Endothelial cell (in vitro differentiated cells): ENCODE measurements at regions not wholly inside any gene's neighbourhood (a gene's known extent, or its start where the extent isn't known, plus 50 kb on each side); places are given as distances from the start of the nearest gene placed in this dataset.

Source experiments
- DNase-seq: peaks from one replicate; pipeline ENCODE4 v3.0.0; 2021; ENCODE audit warnings: low spot score
- H3K27ac Mint-ChIP-seq: one replicate; pipeline ENCODE4 v1.8.0; 2021; ENCODE audit warnings: mixed read lengths, inconsistent platforms; ENCODE audit not compliant: unreplicated experiment
- H3K27me3 Mint-ChIP-seq: one replicate; pipeline ENCODE4 v1.8.0; 2021; ENCODE audit warnings: mild to moderate bottlenecking, moderate library complexity, mixed read lengths, inconsistent platforms; ENCODE audit not compliant: unreplicated experiment
- H3K36me3 Mint-ChIP-seq: one replicate; pipeline ENCODE4 v1.8.0; 2021; ENCODE audit warnings: mild to moderate bottlenecking, low read depth, mixed read lengths, inconsistent platforms; ENCODE audit not compliant: unreplicated experiment
- H3K4me1 Mint-ChIP-seq: one replicate; pipeline ENCODE4 v1.8.0; 2021; ENCODE audit warnings: mild to moderate bottlenecking, mixed read lengths, inconsistent platforms; ENCODE audit not compliant: unreplicated experiment
- H3K4me3 Mint-ChIP-seq: one replicate; pipeline ENCODE4 v1.8.0; 2021; ENCODE audit warnings: mild to moderate bottlenecking, mixed read lengths, inconsistent platforms; ENCODE audit not compliant: unreplicated experiment
- H3K9me3 Mint-ChIP-seq: one replicate; pipeline ENCODE4 v1.8.0; 2021; ENCODE audit warnings: mixed read lengths, inconsistent platforms; ENCODE audit not compliant: unreplicated experiment
- CTCF ChIP-seq: fragments of 200-600 bp; sonication (generic); IDR thresholded peaks from one replicate; pipeline ENCODE4 v1.5.0; 2021; ENCODE audit warnings: antibody characterized with exemption; ENCODE audit not compliant: unreplicated experiment

GRCh38 chr5:20286512-20286911 is 298.5 kb upstream of the CDH18 start:
- no peak for TF ChIP-seq CTCF
- Mint-ChIP-seq H3K4me3 (no peak overlapping the region), H3K27ac (no peak overlapping the region), H3K9me3 (no peaks in the 10 kb centered on the region), H3K4me1 (no peaks in the 10 kb centered on the region), H3K27me3 (no peaks in the 10 kb centered on the region), H3K36me3 (no peaks in the 10 kb centered on the region)
- DNase-seq, result no peak

GRCh38 chr5:20276959-20277263 is 288.9 kb upstream of the CDH18 start:
- Mint-ChIP-seq H3K4me1 (peaks cover 9% of the 10 kb centered on the region), H3K4me3 (no peak overlapping the region), H3K9me3 (no peaks in the 10 kb centered on the region), H3K36me3 (no peaks in the 10 kb centered on the region), H3K27me3 (no peaks in the 10 kb centered on the region), H3K27ac (no peak overlapping the region)
- DNase-seq, result no peak
- TF ChIP-seq CTCF, result no peak

- no peaks in the 10 kb centered on the region for H3K27me3 Mint-ChIP-seq
- DNase-seq, result no peak
- H3K4me3 Mint-ChIP-seq, result no peak overlapping the region
- TF ChIP-seq CTCF, result no peak
- no peak overlapping the region for H3K27ac Mint-ChIP-seq
- peaks cover 15% of the 10 kb centered on the region for H3K4me1 Mint-ChIP-seq
- no peaks in the 10 kb centered on the region for H3K9me3 Mint-ChIP-seq
- no peaks in the 10 kb centered on the region for H3K36me3 Mint-ChIP-seq
These were observed 288.3 kb upstream of the CDH18 start for GRCh38 chr5:20276061-20276958.

GRCh38 chr5:20266066-20266465 is 278.1 kb upstream of the CDH18 start:
- H3K9me3 Mint-ChIP-seq, result no peaks in the 10 kb centered on the region
- TF ChIP-seq CTCF, result no peak
- H3K27ac Mint-ChIP-seq, result no peak overlapping the region
- H3K4me3 Mint-ChIP-seq, result no peak overlapping the region
- no peaks in the 10 kb centered on the region for H3K4me1 Mint-ChIP-seq
- H3K36me3 Mint-ChIP-seq, result no peaks in the 10 kb centered on the region
- H3K27me3 Mint-ChIP-seq, result no peaks in the 10 kb centered on the region
- no peak for DNase-seq

- no peak for TF ChIP-seq CTCF
- H3K4me1 Mint-ChIP-seq, result no peaks in the 10 kb centered on the region
- no peaks in the 10 kb centered on the region for H3K9me3 Mint-ChIP-seq
These were observed 274.9 kb upstream of the CDH18 start for GRCh38 chr5:20262896-20263295.

More at GRCh38 chr5:20262896-20263295, 274.9 kb upstream of the CDH18 start:
- no peaks in the 10 kb centered on the region for H3K27me3 Mint-ChIP-seq
- H3K36me3 Mint-ChIP-seq, result no peaks in the 10 kb centered on the region
- H3K4me3 Mint-ChIP-seq, result no peak overlapping the region
- DNase-seq, result no peak
- no peak overlapping the region for H3K27ac Mint-ChIP-seq
